Hepatocyte (in vitro differentiated cells): ENCODE measurements at regions not wholly inside any gene's neighbourhood (a gene's known extent, or its start where the extent isn't known, plus 50 kb on each side); places are given as distances from the start of the nearest gene placed in this dataset.

ENCODE experiments used
- CTCF ChIP-seq: fragments of 200-600 bp; sonication (generic); IDR thresholded peaks from 2 replicates; pipeline ENCODE4 v1.5.1; 2016; ENCODE audit warnings: antibody characterized with exemption, mild to moderate bottlenecking; ENCODE audit not compliant: poor library complexity
- EZH2 ChIP-seq: fragments of 200-600 bp; sonication (generic); IDR thresholded peaks from 2 replicates; pipeline ENCODE4 v1.6.1; 2016; ENCODE audit warnings: antibody characterized with exemption, mild to moderate bottlenecking, borderline replicate concordance

DNA sequence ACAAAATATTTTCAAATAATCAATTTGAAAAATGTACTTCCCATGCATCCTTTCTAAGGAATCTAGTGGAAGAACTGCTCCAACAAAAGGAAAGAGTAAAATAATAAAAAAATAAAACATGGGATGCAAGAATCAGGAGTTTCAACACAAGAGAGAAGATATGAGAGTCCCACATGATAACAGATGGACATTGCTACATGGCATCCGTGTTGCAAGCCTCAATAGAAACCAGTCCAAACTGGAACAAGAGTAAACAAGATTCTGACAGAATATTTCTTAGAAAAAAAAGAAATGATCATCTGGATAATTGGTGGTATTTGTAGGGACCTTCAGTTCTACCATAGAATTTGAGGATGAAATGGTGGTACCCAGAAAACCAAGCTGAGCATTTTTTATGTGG lies 186.8 kb downstream of the FRK start:
- no peak for TF ChIP-seq CTCF
- no peak for TF ChIP-seq EZH2
